Chondrocyte (in vitro differentiated cells): ENCODE measurements at regions not wholly inside any gene's neighbourhood (a gene's known extent, or its start where the extent isn't known, plus 50 kb on each side); places are given as distances from the start of the nearest gene placed in this dataset.

Experiments used
- DNase-seq: peaks from one replicate; pipeline ENCODE4 v3.0.0; 2021; ENCODE audit warnings: mixed read lengths, low spot score
- H3K27ac Mint-ChIP-seq: one replicate; pipeline ENCODE4 v1.8.0; 2021; ENCODE audit warnings: mild to moderate bottlenecking, moderate library complexity, mixed read lengths; ENCODE audit not compliant: unreplicated experiment
- H3K27me3 Mint-ChIP-seq: 2 replicates; pipeline ENCODE4 v1.8.0; 2021; ENCODE audit warnings: low read depth, mixed read lengths
- H3K36me3 Mint-ChIP-seq: 2 replicates; pipeline ENCODE4 v1.8.0; 2021; ENCODE audit warnings: low read depth, mixed read lengths
- H3K4me1 Mint-ChIP-seq: 2 replicates; pipeline ENCODE4 v1.8.0; 2021; ENCODE audit warnings: low read depth, mild to moderate bottlenecking, mixed read lengths
- H3K4me3 Mint-ChIP-seq: one replicate; pipeline ENCODE4 v1.8.0; 2021; ENCODE audit warnings: mild to moderate bottlenecking, moderate library complexity, mixed read lengths; ENCODE audit not compliant: unreplicated experiment
- H3K9me3 Mint-ChIP-seq: 2 replicates; pipeline ENCODE4 v1.8.0; 2021; ENCODE audit warnings: low read depth, mixed read lengths
- TF ChIP-seq, protein P1 (sequence below): fragments of 200-600 bp; sonication (generic); IDR thresholded peaks from 2 replicates; pipeline ENCODE4 v1.5.0; 2021; ENCODE audit warnings: antibody characterized with exemption, mild to moderate bottlenecking, moderate library complexity

- Mint-ChIP-seq H3K4me3 (no peak overlapping the region), H3K27me3 (peaks cover 4% of the 10 kb centered on the region), H3K36me3 (no peaks in the 10 kb centered on the region), H3K9me3 (no peaks in the 10 kb centered on the region), H3K4me1 (no peaks in the 10 kb centered on the region), H3K27ac (no peak overlapping the region)
- TF ChIP-seq, protein P1, sequence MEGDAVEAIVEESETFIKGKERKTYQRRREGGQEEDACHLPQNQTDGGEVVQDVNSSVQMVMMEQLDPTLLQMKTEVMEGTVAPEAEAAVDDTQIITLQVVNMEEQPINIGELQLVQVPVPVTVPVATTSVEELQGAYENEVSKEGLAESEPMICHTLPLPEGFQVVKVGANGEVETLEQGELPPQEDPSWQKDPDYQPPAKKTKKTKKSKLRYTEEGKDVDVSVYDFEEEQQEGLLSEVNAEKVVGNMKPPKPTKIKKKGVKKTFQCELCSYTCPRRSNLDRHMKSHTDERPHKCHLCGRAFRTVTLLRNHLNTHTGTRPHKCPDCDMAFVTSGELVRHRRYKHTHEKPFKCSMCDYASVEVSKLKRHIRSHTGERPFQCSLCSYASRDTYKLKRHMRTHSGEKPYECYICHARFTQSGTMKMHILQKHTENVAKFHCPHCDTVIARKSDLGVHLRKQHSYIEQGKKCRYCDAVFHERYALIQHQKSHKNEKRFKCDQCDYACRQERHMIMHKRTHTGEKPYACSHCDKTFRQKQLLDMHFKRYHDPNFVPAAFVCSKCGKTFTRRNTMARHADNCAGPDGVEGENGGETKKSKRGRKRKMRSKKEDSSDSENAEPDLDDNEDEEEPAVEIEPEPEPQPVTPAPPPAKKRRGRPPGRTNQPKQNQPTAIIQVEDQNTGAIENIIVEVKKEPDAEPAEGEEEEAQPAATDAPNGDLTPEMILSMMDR, result no peak
- no peak for DNase-seq
These were observed 224.2 kb upstream of the NPY start for GRCh38 chr7:24059775-24060174.

- no peaks in the 10 kb centered on the region for H3K4me1 Mint-ChIP-seq
- no peak for DNase-seq
- H3K27ac Mint-ChIP-seq, result no peak overlapping the region
- H3K4me3 Mint-ChIP-seq, result no peak overlapping the region
- H3K9me3 Mint-ChIP-seq, result peaks cover 3% of the 10 kb centered on the region
- H3K27me3 Mint-ChIP-seq, result no peaks in the 10 kb centered on the region
- TF ChIP-seq, protein P1, result no peak
- H3K36me3 Mint-ChIP-seq, result no peaks in the 10 kb centered on the region
These were observed 220.3 kb upstream of the NPY start for GRCh38 chr7:24063721-24064120.

GRCh38 chr7:24069751-24070150, 214.2 kb upstream of the NPY start:
- Mint-ChIP-seq H3K27me3 (peaks cover 7% of the 10 kb centered on the region), H3K9me3 (peaks cover 3% of the 10 kb centered on the region), H3K27ac (no peak overlapping the region), H3K36me3 (no peaks in the 10 kb centered on the region), H3K4me1 (no peaks in the 10 kb centered on the region), H3K4me3 (no peak overlapping the region)
- TF ChIP-seq, protein P1, result no peak
- DNase-seq, result no peak

DNA sequence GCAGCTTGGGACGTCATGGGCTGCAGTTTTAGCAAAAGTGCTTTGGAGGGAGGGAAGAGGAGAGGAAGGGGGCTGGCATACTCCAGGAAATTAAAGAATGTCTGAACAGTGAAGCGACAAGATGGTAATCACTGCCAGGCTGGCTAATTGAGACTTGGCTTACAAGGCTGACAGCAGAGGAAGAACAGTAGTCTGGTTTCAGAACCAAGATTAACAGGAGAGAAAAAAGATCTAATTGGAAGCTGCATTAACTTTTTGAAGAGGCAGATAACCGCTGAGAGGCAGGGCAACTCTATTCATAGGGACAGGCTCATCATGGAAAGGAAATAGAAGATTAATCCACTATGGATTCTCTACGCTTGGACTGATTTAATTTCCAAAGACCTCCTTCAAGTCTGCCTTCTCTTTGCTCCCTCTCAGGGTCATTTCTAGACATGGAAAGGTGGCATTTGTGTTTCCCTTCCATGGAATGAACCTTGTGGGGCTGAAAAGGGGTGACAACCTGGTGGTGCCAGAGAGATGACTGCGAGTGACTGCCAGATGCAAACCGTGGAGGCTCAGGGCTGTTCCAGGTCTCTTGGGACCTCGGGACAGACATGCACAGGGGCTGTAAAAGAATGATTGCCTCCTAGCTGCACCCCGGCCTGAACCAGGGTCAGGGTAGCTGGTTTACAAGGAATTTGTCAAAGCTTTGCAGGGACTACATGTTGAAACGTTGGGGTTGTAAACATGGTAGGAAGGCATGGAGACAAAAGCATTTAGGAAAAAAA, 210.2 kb upstream of the NPY start:
- Mint-ChIP-seq H3K27me3 (peaks cover 9% of the 10 kb centered on the region), H3K36me3 (no peaks in the 10 kb centered on the region), H3K27ac (no peak overlapping the region), H3K4me1 (no peaks in the 10 kb centered on the region), H3K4me3 (no peak overlapping the region), H3K9me3 (no peaks in the 10 kb centered on the region)
- TF ChIP-seq, protein P1, result no peak
- no peak for DNase-seq

DNA sequence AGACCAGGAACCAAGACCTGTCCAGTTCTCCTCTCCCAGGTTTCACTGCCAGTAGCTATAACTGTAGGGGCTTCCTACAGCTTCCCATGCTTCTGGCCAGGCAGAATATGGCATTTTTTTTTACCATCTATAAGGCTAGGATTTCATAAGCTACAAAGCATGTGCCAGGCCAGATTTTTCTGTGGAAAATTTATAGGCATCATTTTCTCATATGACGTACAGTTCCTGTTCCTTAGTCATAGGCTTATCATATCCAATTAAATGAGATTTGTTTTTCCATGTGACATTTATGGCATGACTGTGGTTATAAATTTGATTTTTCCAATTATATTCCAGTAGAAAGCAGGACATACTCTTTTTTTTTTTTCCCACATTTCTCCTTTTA, 208.6 kb upstream of the NPY start:
- H3K4me3 Mint-ChIP-seq, result no peak overlapping the region
- H3K27me3 Mint-ChIP-seq, result peaks cover 5% of the 10 kb centered on the region
- DNase-seq, result no peak
- no peaks in the 10 kb centered on the region for H3K9me3 Mint-ChIP-seq
- H3K4me1 Mint-ChIP-seq, result no peaks in the 10 kb centered on the region
- no peaks in the 10 kb centered on the region for H3K36me3 Mint-ChIP-seq
- TF ChIP-seq, protein P1, result no peak
- H3K27ac Mint-ChIP-seq, result no peak overlapping the region
